ENCODE measurements at regions not wholly inside any gene's neighbourhood (a gene's known extent, or its start where the extent isn't known, plus 50 kb on each side); places are given as distances from the start of the nearest gene placed in this dataset.
A peak's percentile ranks its signal among the peaks of the same experiment; 100 is the strongest.

GRCh38 chr2:54392555-54393324, 63.4 kb upstream of the SPTBN1 start:
- DNase-seq: no peak

- DNase-seq: no peak
Measured at GRCh38 chr2:54394392-54394791, 61.7 kb upstream of the SPTBN1 start.

GRCh38 chr2:54396107-54396506, 60.0 kb upstream of the SPTBN1 start:
- no peak for DNase-seq

- DNase-seq: no peak
Measured at GRCh38 chr2:54396798-54397197, 59.3 kb upstream of the SPTBN1 start.

GRCh38 chr2:54397426-54397825, 58.7 kb upstream of the SPTBN1 start:
- peak; percentile 56 for DNase-seq

- DNase-seq: no peak
Measured at GRCh38 chr2:54401554-54401953, 54.6 kb upstream of the SPTBN1 start.

GRCh38 chr2:54402350-54402749, 53.8 kb upstream of the SPTBN1 start:
- no peak for DNase-seq

GRCh38 chr2:54403512-54404238, 52.5 kb upstream of the SPTBN1 start:
- DNase-seq: no peak

GRCh38 chr2:54404270-54404669, 51.9 kb upstream of the SPTBN1 start:
- DNase-seq: no peak

GRCh38 chr2:54406031-54406430, 50.1 kb upstream of the SPTBN1 start:
- DNase-seq: no peak
